Naive thymus-derived CD4-positive, alpha-beta T cell (primary cell): ENCODE measurements at regions not wholly inside any gene's neighbourhood (a gene's known extent, or its start where the extent isn't known, plus 50 kb on each side); places are given as distances from the start of the nearest gene placed in this dataset.

Experiments used
- ATAC-seq: fragments of 150-1000 bp; cut with Tn5 transposase; 2 replicates; pipeline ENCODE4 v1.10.0; 2021; ENCODE audit warnings: mild to moderate bottlenecking, moderate library complexity
- CTCF ChIA-PET: fragments of 350-600 bp; sonication (Branson Sonifier 250); formaldehyde crosslinking; loops from one replicate; lab custom pipeline; 2021; ENCODE audit warnings: antibody characterized with exemption; lab: Charles Lee
- POLR2A ChIA-PET: fragments of 350-600 bp; sonication (Branson Sonifier 250); formaldehyde crosslinking; loops from one replicate; lab custom pipeline; 2021; ENCODE audit warnings: antibody characterized with exemption, inconsistent platforms; lab: Charles Lee
- DNase-seq, 9 donors: peaks; one replicate each; pipeline versions ENCODE4 v3.0.0 to v3.0.0-alpha.2; 2020 to 2022; ENCODE audit warnings: mixed read lengths in 1 of 9
- H3K27ac ChIP-seq: one replicate; pipeline ENCODE4 v1.7.0; 2013; ENCODE audit warnings: mild to moderate bottlenecking, low read depth, low read length, moderate library complexity
- H3K27me3 ChIP-seq, 2 donors: one replicate each; pipeline ENCODE4 v1.7.0; 2013; ENCODE audit warnings: low read length in 2 of 2, mild to moderate bottlenecking in 2 of 2, moderate library complexity in 2 of 2; ENCODE audit not compliant: control insufficient read depth in 2 of 2, insufficient read depth in 2 of 2
- H3K36me3 ChIP-seq, 3 experiments: 1 replicate in 2 of 3; 2 replicates in 1 of 3; pipeline ENCODE4 v1.7.0; 2013; ENCODE audit warnings: low read length in 3 of 3, mild to moderate bottlenecking in 3 of 3, moderate library complexity in 1 of 3; ENCODE audit not compliant: insufficient read depth in 3 of 3, control insufficient read depth in 2 of 3
- H3K4me1 ChIP-seq, 2 donors: one replicate each; pipeline ENCODE4 v1.7.0; 2013; ENCODE audit warnings: low read length in 2 of 2, mild to moderate bottlenecking in 2 of 2, moderate library complexity in 1 of 2; ENCODE audit not compliant: control insufficient read depth in 2 of 2, insufficient read depth in 2 of 2
- H3K4me3 ChIP-seq: 2 replicates; pipeline ENCODE4 v1.7.0; 2013; ENCODE audit warnings: mild to moderate bottlenecking, low read length
- H3K9me3 ChIP-seq, 3 experiments: 1 replicate in 2 of 3; 2 replicates in 1 of 3; pipeline ENCODE4 v1.7.0; 2013; ENCODE audit warnings: low read length in 3 of 3; ENCODE audit not compliant: control insufficient read depth in 2 of 3
- H3K27ac Mint-ChIP-seq, 9 donors: one replicate each; pipeline ENCODE4 v1.8.0; 2020 to 2022; ENCODE audit warnings: mixed read lengths in 9 of 9, mild to moderate bottlenecking in 8 of 9, moderate library complexity in 5 of 9, inconsistent platforms in 2 of 9
- H3K27me3 Mint-ChIP-seq, 5 donors: one replicate each; pipeline ENCODE4 v1.8.0; 2021 to 2022; ENCODE audit warnings: mixed read lengths in 5 of 5, mild to moderate bottlenecking in 1 of 5
- H3K36me3 Mint-ChIP-seq, 5 donors: one replicate each; pipeline ENCODE4 v1.8.0; 2020 to 2022; ENCODE audit warnings: mixed read lengths in 5 of 5, mild to moderate bottlenecking in 3 of 5, inconsistent platforms in 1 of 5
- H3K4me1 Mint-ChIP-seq, 7 donors: one replicate each; pipeline ENCODE4 v1.8.0; 2020 to 2022; ENCODE audit warnings: mixed read lengths in 7 of 7, mild to moderate bottlenecking in 3 of 7, inconsistent platforms in 1 of 7
- H3K4me3 Mint-ChIP-seq, 10 donors: one replicate each; pipeline ENCODE4 v1.8.0; 2020 to 2022; ENCODE audit warnings: mild to moderate bottlenecking in 10 of 10, mixed read lengths in 10 of 10, moderate library complexity in 6 of 10, inconsistent platforms in 2 of 10
- H3K9me3 Mint-ChIP-seq, 11 donors: one replicate each; pipeline ENCODE4 v1.8.0; 2020 to 2022; ENCODE audit warnings: mixed read lengths in 11 of 11, mild to moderate bottlenecking in 4 of 11, inconsistent platforms in 1 of 11, moderate library complexity in 1 of 11
- intact Hi-C, 2 donors: fragments of 100-400 bp; cut with micrococcal nuclease; formaldehyde crosslinking; loops; one replicate each; pipeline ENCODE4 v1.15.1; 2023

DNA sequence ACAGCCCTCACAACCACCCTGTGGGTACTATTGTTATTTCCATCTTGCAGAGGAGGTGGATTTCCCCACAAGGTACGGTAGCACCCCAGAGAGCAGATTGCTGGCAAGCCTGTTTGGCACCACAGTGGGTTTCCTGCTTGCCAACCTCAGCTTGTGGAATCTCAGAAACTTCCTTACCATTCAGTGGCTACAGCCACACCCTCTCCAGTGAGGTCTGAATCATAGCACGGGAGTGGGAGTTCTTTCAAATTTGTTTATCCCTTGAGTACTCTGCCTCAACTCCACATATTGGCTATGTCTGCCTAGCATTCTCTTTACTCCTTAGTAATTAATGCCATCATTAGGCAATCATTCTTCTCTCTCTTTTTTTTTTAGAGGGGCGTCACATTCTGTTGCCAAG lies 162.1 kb downstream of the PTPRU start:
- Histone ChIP-seq H3K27ac (no peak overlapping the region), H3K4me3 (no peak overlapping the region), H3K27me3 (no peaks in the 10 kb centered on the region), H3K4me1 (no peaks in the 10 kb centered on the region), H3K9me3 (no peaks in the 10 kb centered on the region), H3K36me3 (no peaks in the 10 kb centered on the region)
- no peaks in the 10 kb centered on the region for H3K4me1 Mint-ChIP-seq
- POLR2A ChIA-PET, result no interaction called here
- ATAC-seq (no peak), DNase-seq (no peak)
- H3K27ac Mint-ChIP-seq, result no peak overlapping the region
- H3K36me3 Mint-ChIP-seq, result no peaks in the 10 kb centered on the region
- intact Hi-C loops, result no loop called here
- H3K4me3 Mint-ChIP-seq, result no peak overlapping the region
- peaks cover 0 to 31% (median 9%) of the 10 kb centered on the region in 11 donors for H3K9me3 Mint-ChIP-seq
- H3K27me3 Mint-ChIP-seq, result peaks cover 1 to 29% (median 8%) of the 10 kb centered on the region in 5 donors
- CTCF ChIA-PET, result no interaction called here

DNA sequence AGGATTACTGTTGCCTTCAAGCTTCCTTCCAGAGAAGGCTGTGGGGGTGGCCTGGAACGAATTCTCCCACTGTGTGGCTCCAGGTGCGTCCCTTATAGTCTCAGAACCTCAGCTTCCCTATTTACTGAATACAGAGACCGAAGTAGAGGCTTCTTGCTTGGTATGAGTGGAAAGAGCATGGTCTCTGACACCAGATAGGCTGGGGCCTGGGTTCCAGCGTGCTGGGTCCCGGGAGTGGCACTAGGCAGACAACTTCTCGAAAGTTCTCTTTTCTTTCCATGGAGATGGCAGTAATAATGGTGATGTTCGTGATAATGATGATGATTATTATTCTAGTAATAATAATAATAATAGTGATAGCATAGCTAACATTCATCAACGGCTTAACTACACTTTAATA lies 161.7 kb downstream of the PTPRU start:
- Mint-ChIP-seq H3K27me3 (peaks cover 3 to 27% (median 10%) of the 10 kb centered on the region in 5 donors), H3K4me1 (no peaks in the 10 kb centered on the region), H3K4me3 (no peak overlapping the region), H3K9me3 (peaks cover 0 to 30% (median 9%) of the 10 kb centered on the region in 11 donors), H3K36me3 (no peaks in the 10 kb centered on the region), H3K27ac (no peak overlapping the region)
- ATAC-seq (no peak), DNase-seq (no peak)
- Histone ChIP-seq H3K4me3 (no peak overlapping the region), H3K27ac (no peak overlapping the region), H3K27me3 (no peaks in the 10 kb centered on the region), H3K9me3 (no peaks in the 10 kb centered on the region), H3K4me1 (no peaks in the 10 kb centered on the region), H3K36me3 (no peaks in the 10 kb centered on the region)
- intact Hi-C loops, result no loop called here
- ChIA-PET CTCF (no interaction called here), POLR2A (no interaction called here)

DNA sequence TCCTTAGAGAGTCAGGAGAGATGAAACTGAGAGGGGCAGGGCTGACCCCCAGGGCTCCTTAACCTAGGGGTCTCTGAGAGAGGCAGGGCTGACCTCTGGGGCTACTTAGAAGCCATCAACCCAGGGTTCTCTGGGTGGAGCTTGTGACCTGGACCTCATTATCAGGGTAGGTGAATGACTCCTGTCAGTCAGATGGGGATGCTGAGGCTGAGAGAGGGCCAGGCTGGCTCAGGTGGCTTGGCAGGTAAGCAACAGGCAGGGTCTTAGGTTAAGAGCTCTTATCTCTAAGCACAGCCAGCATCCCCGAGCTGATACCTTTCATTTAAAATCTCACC lies 160.9 kb downstream of the PTPRU start:
- Mint-ChIP-seq H3K27ac (no peak overlapping the region), H3K4me1 (no peaks in the 10 kb centered on the region), H3K9me3 (peaks cover 0 to 22% (median 9%) of the 10 kb centered on the region in 11 donors)

DNA sequence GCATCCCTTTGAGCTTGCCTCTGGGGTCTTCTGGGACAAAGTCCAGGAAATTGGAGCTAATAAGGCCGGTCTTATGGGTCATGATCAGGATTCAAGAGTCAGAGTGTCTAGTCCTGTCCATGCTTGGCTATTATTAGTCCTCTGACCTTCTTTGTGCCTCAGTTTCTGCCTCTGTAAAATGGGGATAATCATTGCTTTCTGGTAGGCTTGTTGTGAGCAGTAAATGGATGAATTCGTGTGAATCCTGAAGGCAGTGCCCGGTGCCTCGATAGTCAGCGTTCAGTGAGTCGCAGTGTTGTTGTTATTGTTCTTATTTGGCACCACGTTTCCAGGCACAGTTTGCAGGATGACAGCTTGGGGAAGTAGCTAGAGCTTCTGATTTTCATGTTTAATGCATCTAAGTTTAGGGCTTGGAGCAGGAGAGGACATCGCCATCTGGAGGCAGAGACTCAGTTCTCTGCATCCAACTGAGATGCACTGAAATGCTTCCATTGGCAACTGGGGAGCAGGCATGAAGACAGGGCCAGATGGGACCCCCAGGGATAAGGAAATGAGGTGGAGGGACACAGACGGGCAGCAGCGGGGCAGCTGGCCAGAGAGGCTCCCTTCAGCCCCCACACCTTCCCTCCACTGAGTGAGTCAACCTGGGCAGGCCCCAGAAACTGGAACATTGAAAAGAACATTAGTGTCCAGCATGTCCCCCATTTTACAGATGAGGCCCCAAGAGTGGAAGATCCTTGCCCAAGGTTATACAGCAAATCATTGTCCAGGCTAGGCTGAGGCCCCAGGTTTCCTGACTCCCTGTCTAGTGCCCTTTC lies 160.3 kb downstream of the PTPRU start:
- H3K9me3 Mint-ChIP-seq, result peaks cover 0 to 21% (median 9%) of the 10 kb centered on the region in 11 donors
- H3K27ac Mint-ChIP-seq, result no peak overlapping the region
- H3K27ac ChIP-seq, result no peak overlapping the region
- H3K27me3 ChIP-seq, result no peaks in the 10 kb centered on the region
- peaks cover 1 to 31% (median 13%) of the 10 kb centered on the region in 5 donors for H3K27me3 Mint-ChIP-seq
- ChIA-PET POLR2A (no interaction called here), CTCF (no interaction called here)
- intact Hi-C loops, result no loop called here
- no peaks in the 10 kb centered on the region for H3K4me1 ChIP-seq
- ATAC-seq, result no peak
- H3K9me3 ChIP-seq, result no peaks in the 10 kb centered on the region
- H3K36me3 Mint-ChIP-seq, result no peaks in the 10 kb centered on the region
- H3K4me3 Mint-ChIP-seq, result no peak overlapping the region
- no peak for DNase-seq
- no peaks in the 10 kb centered on the region for H3K36me3 ChIP-seq
- no peaks in the 10 kb centered on the region for H3K4me1 Mint-ChIP-seq
- no peak overlapping the region for H3K4me3 ChIP-seq

More for the DNA sequence above, 160.9 kb downstream of the PTPRU start:
- ATAC-seq (no peak), DNase-seq (no peak)
- no peak overlapping the region for H3K27ac ChIP-seq
- intact Hi-C loops, result no loop called here
- no peaks in the 10 kb centered on the region for H3K36me3 ChIP-seq
- Mint-ChIP-seq H3K36me3 (no peaks in the 10 kb centered on the region), H3K27me3 (peaks cover 0 to 27% (median 11%) of the 10 kb centered on the region in 5 donors), H3K4me3 (no peak overlapping the region)
- CTCF ChIA-PET, result no interaction called here
- H3K4me1 ChIP-seq, result no peaks in the 10 kb centered on the region
- H3K9me3 ChIP-seq, result no peaks in the 10 kb centered on the region
- H3K27me3 ChIP-seq, result no peaks in the 10 kb centered on the region
- POLR2A ChIA-PET, result no interaction called here
- H3K4me3 ChIP-seq, result no peak overlapping the region

DNA sequence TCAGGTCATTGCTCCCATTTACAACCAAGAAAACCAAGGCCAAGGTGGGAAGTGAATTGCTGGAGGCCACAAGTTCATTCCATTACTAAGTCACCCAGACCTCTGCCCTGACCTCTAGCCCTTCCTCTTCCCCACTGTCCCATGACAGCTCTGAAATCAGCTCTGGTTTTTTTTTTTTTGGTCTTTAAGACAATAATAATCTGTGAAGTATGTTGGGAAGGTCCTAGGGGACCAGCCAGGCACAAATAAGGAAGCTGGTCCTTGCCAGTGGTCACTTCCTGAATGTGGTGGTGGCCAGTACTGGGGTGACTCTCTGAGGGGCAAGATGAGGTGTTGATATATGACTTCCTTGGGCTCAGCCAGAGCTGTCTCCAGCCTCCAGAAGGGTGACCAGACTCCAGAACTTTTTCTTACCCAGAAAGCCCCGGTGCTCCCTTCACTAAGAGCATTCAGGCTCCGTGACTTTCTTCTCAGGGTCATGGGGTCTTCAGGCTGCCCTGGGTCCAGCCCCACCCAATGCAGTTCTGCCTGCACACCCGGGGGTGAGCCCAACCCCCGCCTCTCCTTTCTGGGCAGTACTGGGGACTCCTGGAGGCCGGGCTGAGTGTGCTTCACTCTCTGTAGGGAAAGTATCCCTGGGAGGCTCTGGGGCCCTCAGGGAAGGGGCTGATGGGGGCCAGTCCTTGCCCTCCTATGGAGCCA lies 159.6 kb downstream of the PTPRU start:
- H3K27ac Mint-ChIP-seq, result no peak overlapping the region
- intact Hi-C loops, result no loop called here
- CTCF ChIA-PET, result no interaction called here

DNA sequence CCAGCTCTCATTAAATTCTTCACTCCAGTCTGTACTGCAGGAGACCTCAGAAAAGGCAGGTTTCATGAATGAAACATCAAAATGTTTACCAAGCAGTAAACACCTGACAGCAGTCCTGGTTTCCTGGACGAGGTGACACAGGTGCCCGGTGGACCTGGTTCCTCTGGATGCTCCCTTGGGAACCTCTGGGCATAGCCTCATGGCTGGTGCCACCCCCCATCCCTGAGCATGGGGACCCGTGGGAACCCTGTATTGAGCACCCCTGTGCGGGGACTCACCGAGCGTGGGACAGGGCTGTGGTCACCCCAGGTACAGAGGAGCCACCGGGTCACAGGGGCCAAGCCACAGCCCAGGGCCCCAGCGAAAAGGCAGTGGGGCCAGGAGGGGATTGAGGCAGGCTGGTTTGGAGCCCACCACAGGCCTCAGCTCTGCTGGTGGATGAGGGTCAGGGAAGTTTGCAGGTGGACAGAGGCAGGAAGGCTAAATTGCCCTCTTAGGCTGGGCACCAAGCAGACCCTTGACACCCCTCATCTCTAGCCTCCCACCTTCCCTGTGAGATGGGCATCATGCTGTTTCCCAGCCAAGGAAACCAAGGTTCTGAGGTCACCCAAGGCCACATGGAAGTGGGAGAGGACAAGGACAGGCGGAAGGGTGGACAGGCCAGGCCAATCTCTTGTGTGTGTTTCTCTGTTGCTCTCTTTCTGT lies 158.4 kb downstream of the PTPRU start:
- no peak overlapping the region for H3K27ac Mint-ChIP-seq
- H3K4me1 Mint-ChIP-seq, result no peaks in the 10 kb centered on the region
- Histone ChIP-seq H3K4me1 (no peaks in the 10 kb centered on the region), H3K27me3 (no peaks in the 10 kb centered on the region), H3K9me3 (no peaks in the 10 kb centered on the region), H3K36me3 (no peaks in the 10 kb centered on the region), H3K4me3 (no peak overlapping the region), H3K27ac (no peak overlapping the region)
- intact Hi-C loops, result no loop called here
- POLR2A ChIA-PET, result no interaction called here
- peaks cover 2 to 46% (median 22%) of the 10 kb centered on the region in 5 donors for H3K27me3 Mint-ChIP-seq
- H3K9me3 Mint-ChIP-seq, result peaks cover 0 to 15% (median 6%) of the 10 kb centered on the region in 11 donors
- no peak overlapping the region for H3K4me3 Mint-ChIP-seq
- ATAC-seq (no peak), DNase-seq (no peak)
- CTCF ChIA-PET, result no interaction called here
- H3K36me3 Mint-ChIP-seq, result no peaks in the 10 kb centered on the region

More for the DNA sequence above, 159.6 kb downstream of the PTPRU start:
- Histone ChIP-seq H3K27me3 (no peaks in the 10 kb centered on the region), H3K4me3 (no peak overlapping the region), H3K36me3 (no peaks in the 10 kb centered on the region), H3K27ac (no peak overlapping the region), H3K4me1 (no peaks in the 10 kb centered on the region), H3K9me3 (no peaks in the 10 kb centered on the region)
- no peak for DNase-seq
- H3K9me3 Mint-ChIP-seq, result peaks cover 0 to 18% (median 8%) of the 10 kb centered on the region in 11 donors
- ATAC-seq, result no peak
- peaks cover 2 to 36% (median 16%) of the 10 kb centered on the region in 5 donors for H3K27me3 Mint-ChIP-seq
- no peak overlapping the region for H3K4me3 Mint-ChIP-seq
- H3K36me3 Mint-ChIP-seq, result no peaks in the 10 kb centered on the region
- H3K4me1 Mint-ChIP-seq, result no peaks in the 10 kb centered on the region
- POLR2A ChIA-PET, result no interaction called here
